HG02870 (cell line): ENCODE measurements at regions not wholly inside any gene's neighbourhood (a gene's known extent, or its start where the extent isn't known, plus 50 kb on each side); places are given as distances from the start of the nearest gene placed in this dataset.

ENCODE experiments used
- ATAC-seq: cut with Tn5 transposase; IDR thresholded peaks from one replicate; pipeline ENCODE4 v1.9.1; 2021; ENCODE audit warnings: mild to moderate bottlenecking, moderate library complexity; ENCODE audit not compliant: unreplicated experiment

- ATAC-seq: peak; percentile 93
These were observed 181.1 kb upstream of the STXBP5 start for GRCh38 chr6:147023148-147023547.

- ATAC-seq: no peak
These were observed 180.6 kb upstream of the STXBP5 start for GRCh38 chr6:147023581-147023980.

- ATAC-seq: no peak
These were observed 174.3 kb upstream of the STXBP5 start for GRCh38 chr6:147029923-147030322.

- ATAC-seq: no peak
These were observed 170.9 kb upstream of the STXBP5 start for GRCh38 chr6:147033267-147033666.

GRCh38 chr6:147035886-147036285, 168.3 kb upstream of the STXBP5 start:
- ATAC-seq: no peak

GRCh38 chr6:147037881-147038280, 166.3 kb upstream of the STXBP5 start:
- ATAC-seq: no peak

GRCh38 chr6:147040121-147040910, 163.9 kb upstream of the STXBP5 start:
- ATAC-seq: no peak

- no peak for ATAC-seq
These were observed 161.5 kb upstream of the STXBP5 start for GRCh38 chr6:147042679-147043078.

- ATAC-seq: no peak
These were observed 160.2 kb upstream of the STXBP5 start for GRCh38 chr6:147043994-147044477.

GRCh38 chr6:147046141-147046877, 157.9 kb upstream of the STXBP5 start:
- no peak for ATAC-seq

GRCh38 chr6:147048930-147049329, 155.3 kb upstream of the STXBP5 start:
- ATAC-seq: no peak

- no peak for ATAC-seq
These were observed 150.8 kb upstream of the STXBP5 start for GRCh38 chr6:147053311-147053921.

GRCh38 chr6:147054158-147054557, 150.1 kb upstream of the STXBP5 start:
- ATAC-seq: no peak

GRCh38 chr6:147054871-147055270, 149.3 kb upstream of the STXBP5 start:
- ATAC-seq: no peak

- no peak for ATAC-seq
These were observed 148.3 kb upstream of the STXBP5 start for GRCh38 chr6:147055821-147056392.

- ATAC-seq: no peak
These were observed 147.0 kb upstream of the STXBP5 start for GRCh38 chr6:147057188-147057587.

GRCh38 chr6:147057705-147058342, 146.4 kb upstream of the STXBP5 start:
- no peak for ATAC-seq

- ATAC-seq: no peak
These were observed 145.3 kb upstream of the STXBP5 start for GRCh38 chr6:147058786-147059385.

GRCh38 chr6:147060636-147061035, 143.6 kb upstream of the STXBP5 start:
- no peak for ATAC-seq

GRCh38 chr6:147061252-147061651, 143.0 kb upstream of the STXBP5 start:
- no peak for ATAC-seq
